RWPE2 (cell line): ENCODE measurements at regions not wholly inside any gene's neighbourhood (a gene's known extent, or its start where the extent isn't known, plus 50 kb on each side); places are given as distances from the start of the nearest gene placed in this dataset.
A peak's percentile ranks its signal among the peaks of the same experiment; 100 is the strongest.

Experiments used
- ATAC-seq: fragments of 200-7000 bp; cut with Tn5 transposase; 3 replicates; pipeline ENCODE4 v1.9.1; 2021; ENCODE audit warnings: low read depth
- DNase-seq: peaks from one replicate; pipeline ENCODE4 v3.0.0-alpha.2; 2020; ENCODE audit warnings: low spot score
- H3K27ac ChIP-seq: fragments of 450-650 bp; 2 replicates; pipeline ENCODE4 v1.5.1; 2017; ENCODE audit warnings: mild to moderate bottlenecking; ENCODE audit not compliant: poor library complexity, severe bottlenecking
- H3K27me3 ChIP-seq: fragments of 250-450 bp; sonication (Bioruptor Pico); 2 replicates; pipeline ENCODE4 v1.5.1; 2021; ENCODE audit warnings: mild to moderate bottlenecking, moderate library complexity; ENCODE audit not compliant: insufficient read depth, poor library complexity, severe bottlenecking
- H3K36me3 ChIP-seq: fragments of 250-450 bp; sonication (Bioruptor Pico); 2 replicates; pipeline ENCODE4 v1.5.1; 2020; ENCODE audit warnings: low read depth, mild to moderate bottlenecking, moderate library complexity
- H3K4me1 ChIP-seq: fragments of 250-450 bp; sonication (Bioruptor Pico); 2 replicates; pipeline ENCODE4 v1.5.1; 2021; ENCODE audit warnings: mild to moderate bottlenecking, moderate library complexity; ENCODE audit not compliant: insufficient read depth, poor library complexity, severe bottlenecking
- H3K4me3 ChIP-seq: fragments of 250-450 bp; sonication (Bioruptor Pico); 2 replicates; pipeline ENCODE4 v1.5.1; 2021; ENCODE audit warnings: mild to moderate bottlenecking, moderate library complexity; ENCODE audit not compliant: severe bottlenecking
- H3K9me3 ChIP-seq: fragments of 250-450 bp; sonication (Bioruptor Pico); 2 replicates; pipeline ENCODE4 v1.5.1; 2021; ENCODE audit warnings: mild to moderate bottlenecking, moderate library complexity; ENCODE audit not compliant: severe bottlenecking
- CTCF ChIP-seq: fragments of 450-650 bp; IDR thresholded peaks from one replicate; pipeline ENCODE4 v1.5.1; 2017; ENCODE audit warnings: mild to moderate bottlenecking, moderate library complexity; ENCODE audit not compliant: poor library complexity, severe bottlenecking

GRCh38 chr10:124346831-124347230 lies 71.9 kb downstream of the OAT start:
- Histone ChIP-seq H3K4me3 (no peak overlapping the region), H3K36me3 (no peaks in the 10 kb centered on the region), H3K27me3 (no peaks in the 10 kb centered on the region), H3K4me1 (no peaks in the 10 kb centered on the region), H3K27ac (no peak overlapping the region), H3K9me3 (no peaks in the 10 kb centered on the region)
- DNase-seq = no peak
- ATAC-seq = no peak
- TF ChIP-seq CTCF = no peak

GRCh38 chr10:124345521-124345920 lies 73.2 kb downstream of the OAT start:
- Histone ChIP-seq H3K4me1 (peaks cover 11% of the 10 kb centered on the region), H3K27me3 (no peaks in the 10 kb centered on the region), H3K4me3 (no peak overlapping the region), H3K27ac (no peak overlapping the region), H3K36me3 (no peaks in the 10 kb centered on the region), H3K9me3 (no peaks in the 10 kb centered on the region)
- ATAC-seq (no peak), DNase-seq (peak; percentile 38)
- TF ChIP-seq CTCF = no peak

- no peak overlapping the region for H3K4me3 ChIP-seq
- no peaks in the 10 kb centered on the region for H3K9me3 ChIP-seq
- TF ChIP-seq CTCF = no peak
- DNase-seq (no peak), ATAC-seq (no peak)
- no peak overlapping the region for H3K27ac ChIP-seq
- peaks cover 16% of the 10 kb centered on the region for H3K4me1 ChIP-seq
- no peaks in the 10 kb centered on the region for H3K27me3 ChIP-seq
- H3K36me3 ChIP-seq = no peaks in the 10 kb centered on the region
These were observed 73.8 kb downstream of the OAT start for GRCh38 chr10:124344931-124345330.

- H3K36me3 ChIP-seq = no peaks in the 10 kb centered on the region
- DNase-seq (no peak), ATAC-seq (no peak)
- no peaks in the 10 kb centered on the region for H3K27me3 ChIP-seq
- no peaks in the 10 kb centered on the region for H3K9me3 ChIP-seq
- TF ChIP-seq CTCF = no peak
- H3K4me3 ChIP-seq = no peak overlapping the region
- no peak overlapping the region for H3K27ac ChIP-seq
- peaks cover 16% of the 10 kb centered on the region for H3K4me1 ChIP-seq
These were observed 74.5 kb downstream of the OAT start for GRCh38 chr10:124344266-124344590.

GRCh38 chr10:124343351-124344265 lies 75.1 kb downstream of the OAT start:
- TF ChIP-seq CTCF = no peak
- DNase-seq = no peak

More at GRCh38 chr10:124343351-124344265, 75.1 kb downstream of the OAT start:
- no peaks in the 10 kb centered on the region for H3K36me3 ChIP-seq
- ATAC-seq = no peak
- H3K4me1 ChIP-seq = peaks cover 16% of the 10 kb centered on the region
- H3K27ac ChIP-seq = no peak overlapping the region
- no peak overlapping the region for H3K4me3 ChIP-seq
- no peaks in the 10 kb centered on the region for H3K27me3 ChIP-seq
- H3K9me3 ChIP-seq = no peaks in the 10 kb centered on the region
